OCI-LY7 (cell line): ENCODE measurements at regions not wholly inside any gene's neighbourhood (a gene's known extent, or its start where the extent isn't known, plus 50 kb on each side); places are given as distances from the start of the nearest gene placed in this dataset.

Experiments
- BruUV-seq: library from RNA; stranded (reverse); fragments of 400-500 nt; replicated peaks from 2 replicates; lab custom pipeline; 2021; lab: Mats Ljungman, UMichigan
- CTCF ChIA-PET: fragments of 300-600 bp; sonication (Branson Sonifier 250); formaldehyde crosslinking; loops from one replicate; lab custom pipeline; 2022; ENCODE audit warnings: antibody characterized with exemption; ENCODE audit not compliant: unreplicated experiment; lab: Charles Lee
- POLR2A ChIA-PET: fragments of 300-600 bp; sonication (Branson Sonifier 250); formaldehyde crosslinking; loops from one replicate; lab custom pipeline; 2022; ENCODE audit warnings: antibody characterized with exemption; lab: Charles Lee
- DNase-seq: peaks from one replicate; pipeline ENCODE4 v3.0.0-alpha.2; 2015; ENCODE audit warnings: low spot score
- H2AFZ ChIP-seq: fragments of 200-600 bp; sonication (generic), shearing (Covaris generic); 2 replicates; pipeline ENCODE4 v1.6.1; 2014; ENCODE audit warnings: mild to moderate bottlenecking, antibody characterized with exemption, low read length, moderate library complexity
- H3K27ac ChIP-seq: fragments of 200-600 bp; sonication (generic); 2 replicates; pipeline ENCODE4 v1.5.1; 2014; ENCODE audit warnings: mixed run types, low read depth, mild to moderate bottlenecking, moderate library complexity, low read length, inconsistent platforms; ENCODE audit not compliant: poor library complexity, severe bottlenecking
- H3K36me3 ChIP-seq: fragments of 200-600 bp; sonication (generic); 2 replicates; pipeline ENCODE4 v1.6.1; 2014; ENCODE audit warnings: mild to moderate bottlenecking, antibody characterized with exemption, low read length, moderate library complexity, mixed read lengths; ENCODE audit not compliant: insufficient read depth
- H3K4me1 ChIP-seq: fragments of 200-600 bp; sonication (generic); 2 replicates; pipeline ENCODE4 v1.5.1; 2014; ENCODE audit warnings: mild to moderate bottlenecking, low read length; ENCODE audit not compliant: insufficient read depth, poor library complexity, severe bottlenecking
- H3K4me2 ChIP-seq: fragments of 200-600 bp; sonication (generic); 2 replicates; pipeline ENCODE4 v1.6.1; 2014; ENCODE audit warnings: mild to moderate bottlenecking, low read length
- H3K4me3 ChIP-seq: fragments of 200-600 bp; sonication (generic); 2 replicates; pipeline ENCODE4 v1.5.1; 2014; ENCODE audit warnings: mild to moderate bottlenecking, low read depth, low read length; ENCODE audit not compliant: poor library complexity, severe bottlenecking
- H3K79me2 ChIP-seq: fragments of 200-600 bp; sonication (generic); 2 replicates; pipeline ENCODE4 v1.6.1; 2016; ENCODE audit warnings: low read depth, mild to moderate bottlenecking, low read length, moderate library complexity, mixed read lengths; ENCODE audit not compliant: insufficient read depth
- H3K9me2 ChIP-seq: fragments of 200-600 bp; sonication (generic); 2 replicates; pipeline ENCODE4 v1.6.1; 2016; ENCODE audit warnings: mild to moderate bottlenecking, low read length, mixed read lengths; ENCODE audit not compliant: insufficient read depth
- H3K9me3 ChIP-seq: fragments of 200-600 bp; sonication (generic); 2 replicates; pipeline ENCODE4 v1.6.1; 2014; ENCODE audit warnings: mild to moderate bottlenecking, mixed run types, low read length, mixed read lengths
- H4K20me1 ChIP-seq: fragments of 200-600 bp; sonication (generic); 2 replicates; pipeline ENCODE4 v1.6.1; 2014; ENCODE audit warnings: mild to moderate bottlenecking, antibody characterized with exemption, low read length, moderate library complexity, mixed read lengths; ENCODE audit not compliant: insufficient read depth
- EZH2phosphoT487 ChIP-seq: fragments of 200-600 bp; sonication (generic); IDR thresholded peaks from 2 replicates; pipeline ENCODE4 v1.6.1; 2018; ENCODE audit warnings: low read depth, borderline replicate concordance, mild to moderate bottlenecking, mixed run types, antibody characterized with exemption, low read length, moderate library complexity, mixed read lengths
- intact Hi-C: fragments of 100-400 bp; cut with micrococcal nuclease; formaldehyde crosslinking; loops from one replicate; pipeline ENCODE4 v1.10.0; 2022; ENCODE audit not compliant: unreplicated experiment
- TF ChIP-seq, protein P1 (sequence below): fragments of 200-600 bp; sonication (generic); conservative IDR thresholded peaks from 2 replicates; pipeline ENCODE4 v1.5.1; 2014; ENCODE audit warnings: mild to moderate bottlenecking, antibody characterized with exemption, low read length, moderate library complexity, mixed read lengths

DNA sequence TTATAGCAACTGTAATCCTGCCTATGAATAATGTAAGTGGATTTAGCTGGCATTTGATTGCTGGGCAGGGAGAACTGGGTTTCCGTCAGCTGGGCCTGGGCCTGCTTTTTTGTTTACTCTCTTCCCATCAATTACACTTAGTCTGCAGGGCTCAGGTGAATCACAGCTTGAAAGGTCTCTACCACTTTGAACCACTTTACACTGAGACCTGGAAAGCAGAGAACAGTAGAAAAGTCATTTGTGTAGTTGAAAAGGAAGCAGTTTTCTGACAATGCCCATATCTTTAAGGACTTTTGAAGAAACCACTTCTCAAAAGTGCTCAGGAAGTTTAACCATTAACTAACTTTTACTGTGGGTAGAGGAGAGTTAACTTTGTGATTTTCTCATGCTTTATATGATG is 315.4 kb upstream of the SASH1 start:
- Histone ChIP-seq H3K4me2 (no peak overlapping the region), H3K4me1 (no peaks in the 10 kb centered on the region), H3K36me3 (no peaks in the 10 kb centered on the region), H4K20me1 (no peaks in the 10 kb centered on the region), H3K4me3 (no peak overlapping the region), H3K9me2 (no peaks in the 10 kb centered on the region), H2AFZ (no peak overlapping the region), H3K27ac (no peak overlapping the region), H3K79me2 (no peaks in the 10 kb centered on the region), H3K9me3 (no peaks in the 10 kb centered on the region)
- intact Hi-C loops: no loop called here
- TF ChIP-seq, protein P1, sequence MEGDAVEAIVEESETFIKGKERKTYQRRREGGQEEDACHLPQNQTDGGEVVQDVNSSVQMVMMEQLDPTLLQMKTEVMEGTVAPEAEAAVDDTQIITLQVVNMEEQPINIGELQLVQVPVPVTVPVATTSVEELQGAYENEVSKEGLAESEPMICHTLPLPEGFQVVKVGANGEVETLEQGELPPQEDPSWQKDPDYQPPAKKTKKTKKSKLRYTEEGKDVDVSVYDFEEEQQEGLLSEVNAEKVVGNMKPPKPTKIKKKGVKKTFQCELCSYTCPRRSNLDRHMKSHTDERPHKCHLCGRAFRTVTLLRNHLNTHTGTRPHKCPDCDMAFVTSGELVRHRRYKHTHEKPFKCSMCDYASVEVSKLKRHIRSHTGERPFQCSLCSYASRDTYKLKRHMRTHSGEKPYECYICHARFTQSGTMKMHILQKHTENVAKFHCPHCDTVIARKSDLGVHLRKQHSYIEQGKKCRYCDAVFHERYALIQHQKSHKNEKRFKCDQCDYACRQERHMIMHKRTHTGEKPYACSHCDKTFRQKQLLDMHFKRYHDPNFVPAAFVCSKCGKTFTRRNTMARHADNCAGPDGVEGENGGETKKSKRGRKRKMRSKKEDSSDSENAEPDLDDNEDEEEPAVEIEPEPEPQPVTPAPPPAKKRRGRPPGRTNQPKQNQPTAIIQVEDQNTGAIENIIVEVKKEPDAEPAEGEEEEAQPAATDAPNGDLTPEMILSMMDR: no peak
- TF ChIP-seq EZH2phosphoT487: no peak
- BruUV-seq: no TSS peak
- ChIA-PET POLR2A (no interaction called here), CTCF (no interaction called here)
- no peak for DNase-seq

DNA sequence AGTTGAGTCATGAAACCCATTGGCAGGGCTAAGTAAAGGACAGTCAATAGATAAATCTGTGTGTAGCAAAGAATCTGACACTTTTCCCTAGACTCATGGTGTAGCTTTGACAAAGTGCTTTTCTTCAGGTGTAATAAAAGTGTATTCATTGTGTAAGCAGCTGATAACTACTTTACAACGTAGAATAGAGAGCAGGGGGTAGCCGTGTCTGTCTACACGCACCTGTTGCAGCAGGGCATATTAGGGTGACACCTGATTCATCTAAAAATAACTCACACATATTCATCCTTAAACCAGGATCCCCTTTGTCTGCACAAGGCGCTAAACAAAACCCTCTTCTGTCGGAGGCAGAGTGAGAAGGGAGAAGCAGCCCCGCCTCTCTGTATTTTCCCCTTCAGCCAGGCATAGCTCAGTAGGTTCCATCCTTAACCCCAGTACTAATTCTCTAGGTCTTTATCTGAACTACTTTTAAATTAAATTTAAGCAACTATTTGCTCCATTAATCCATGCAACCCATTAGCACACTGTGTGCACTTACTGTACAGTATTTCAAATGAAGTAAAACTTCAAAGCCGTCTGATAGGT is 306.7 kb upstream of the SASH1 start:
- no peak overlapping the region for H3K4me3 ChIP-seq
- no peaks in the 10 kb centered on the region for H3K9me2 ChIP-seq
- POLR2A ChIA-PET: no interaction called here
- H3K9me3 ChIP-seq: no peaks in the 10 kb centered on the region
- TF ChIP-seq, protein P1: no peak
- no peak for TF ChIP-seq EZH2phosphoT487
- no peak overlapping the region for H3K27ac ChIP-seq
- no peaks in the 10 kb centered on the region for H4K20me1 ChIP-seq
- no peak overlapping the region for H3K4me2 ChIP-seq
- H2AFZ ChIP-seq: no peak overlapping the region
- H3K4me1 ChIP-seq: no peaks in the 10 kb centered on the region
- no peaks in the 10 kb centered on the region for H3K79me2 ChIP-seq
- no peak for DNase-seq
- intact Hi-C loops: no loop called here
- no TSS peak for BruUV-seq
- no peaks in the 10 kb centered on the region for H3K36me3 ChIP-seq
- CTCF ChIA-PET: no interaction called here

DNA sequence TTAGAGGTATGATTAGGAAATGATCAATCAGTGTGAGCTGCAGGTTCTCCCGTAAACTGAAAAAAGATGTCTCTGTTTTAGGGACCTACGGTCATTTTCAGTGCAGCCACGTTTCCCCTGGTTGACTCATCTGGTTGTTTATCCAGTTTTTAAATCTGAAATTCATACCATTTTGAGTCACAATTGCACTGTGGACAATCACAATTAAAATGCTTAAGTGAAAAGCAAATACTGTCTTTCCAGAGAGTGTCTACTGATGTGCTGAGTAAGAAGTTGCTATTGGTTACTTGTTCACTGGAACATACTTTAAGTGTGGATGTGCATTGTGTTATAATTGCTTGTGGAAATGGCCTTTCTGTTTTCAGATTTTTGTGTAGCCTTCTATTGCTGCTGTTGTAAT is 305.1 kb upstream of the SASH1 start:
- Histone ChIP-seq H3K27ac (no peak overlapping the region), H3K4me2 (no peak overlapping the region), H3K9me2 (no peaks in the 10 kb centered on the region), H3K4me3 (no peak overlapping the region), H3K9me3 (no peaks in the 10 kb centered on the region), H2AFZ (no peak overlapping the region), H4K20me1 (no peaks in the 10 kb centered on the region), H3K36me3 (no peaks in the 10 kb centered on the region), H3K4me1 (no peaks in the 10 kb centered on the region), H3K79me2 (no peaks in the 10 kb centered on the region)
- no TSS peak for BruUV-seq
- no peak for TF ChIP-seq EZH2phosphoT487
- TF ChIP-seq, protein P1: no peak
- ChIA-PET CTCF (interaction anchor here (0.6 kb wide), 1 partner anchor 32 kb away, joined by 3 read pairs; no protein-coding TSS in a partner anchor), POLR2A (interaction anchor here (0.6 kb wide), 1 partner anchor 1247 kb away, joined by 5 read pairs; no protein-coding TSS in a partner anchor)
- intact Hi-C loops: no loop called here
- DNase-seq: no peak
